ENCODE measurements at regions not wholly inside any gene's neighbourhood (a gene's known extent, or its start where the extent isn't known, plus 50 kb on each side); places are given as distances from the start of the nearest gene placed in this dataset.

DNA sequence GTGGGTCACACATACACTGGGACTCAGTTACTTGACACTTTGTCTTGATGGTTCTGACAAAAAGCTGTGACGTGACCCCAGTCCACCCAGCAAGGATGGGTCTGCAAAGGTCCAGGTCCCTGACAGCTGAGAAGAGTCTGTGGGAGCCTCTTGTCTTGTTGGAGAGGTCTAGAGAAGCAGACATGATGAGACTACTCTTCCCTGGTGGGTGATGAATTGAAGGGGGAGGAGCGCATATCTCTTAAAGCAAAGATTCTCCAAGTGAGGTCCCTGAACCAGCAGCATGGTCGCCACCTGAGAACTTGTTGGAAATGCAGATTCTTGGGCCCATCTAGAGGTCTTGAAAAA, 78.5 kb upstream of the MEDAG start:
- Histone ChIP-seq H4K8ac (ENCODE audit: extremely low read depth, insufficient read depth, low read length) (no peak overlapping the region), H3K27me3 (replicated peaks in 1 of 4; ENCODE audit: control insufficient read depth in 3 of 4, extremely low read depth in 1 of 4, insufficient read depth in 3 of 4, low read length in 3 of 4) (peaks cover 0 to 18% (median 12%) of the 10 kb centered on the region in 4 experiments; a peak in 4 of 7 replicates), H2BK12ac (ENCODE audit: low read depth, low read length) (no peak overlapping the region), H3K4ac (replicated peaks; ENCODE audit: insufficient read length, low read depth, low read length) (no peak overlapping the region), H3K4me2 (ENCODE audit: insufficient read depth in 1 of 2, low read depth in 2 of 2, low read length in 2 of 2) (0 out of 4 replicates have a peak overlapping the region, but pooled peaks of 1 of the 2 experiments have one; percentile 17), H3K27ac (ENCODE audit: low read depth, low read length) (no peak overlapping the region), H4K91ac (replicated peaks; ENCODE audit: insufficient read length, low read length) (no peak overlapping the region), H3K9ac (replicated peaks in 1 of 4; ENCODE audit: extremely low read depth in 1 of 4, low read depth in 3 of 4, low read length in 3 of 4) (no peak overlapping the region), H4K20me1 (replicated peaks in 1 of 2; ENCODE audit: control insufficient read depth in 1 of 2, insufficient read depth in 2 of 2, low read length in 2 of 2) (no peaks in the 10 kb centered on the region), H2AK5ac (ENCODE audit: low read depth, low read length) (no peak overlapping the region), H3K9me3 (ENCODE audit: insufficient read depth in 2 of 2, low read depth in 1 of 2, low read length in 1 of 2) (no peaks in the 10 kb centered on the region), H3K18ac (ENCODE audit: extremely low read depth, low read length) (no peak overlapping the region), H3K23me2 (ENCODE audit: low read depth, low read length) (no peaks in the 10 kb centered on the region), H2BK20ac (ENCODE audit: low read length) (no peak overlapping the region), H2AFZ (ENCODE audit: low read length) (no peak overlapping the region), H3K56ac (replicated peaks; ENCODE audit: insufficient read length, low read depth, low read length) (no peak overlapping the region), H3K4me3 (ENCODE audit: extremely low read depth in 1 of 4, insufficient read depth in 2 of 4, low read depth in 3 of 4, low read length in 4 of 4) (no peak overlapping the region), H3K14ac (ENCODE audit: insufficient read length) (no peak overlapping the region), H4K5ac (ENCODE audit: insufficient read length, low read depth, low read length) (no peak overlapping the region), H3K79me2 (ENCODE audit: control insufficient read depth in 1 of 2, insufficient read depth in 2 of 2, low read length in 2 of 2) (no peaks in the 10 kb centered on the region), H3K23ac (ENCODE audit: insufficient read length) (no peak overlapping the region), H3K36me3 (ENCODE audit: control insufficient read depth in 2 of 4, insufficient read depth in 4 of 4, low read length in 3 of 4) (no peaks in the 10 kb centered on the region), H2BK5ac (ENCODE audit: low read depth, low read length) (no peak overlapping the region), H3K79me1 (ENCODE audit: low read depth, low read length) (no peaks in the 10 kb centered on the region), H3K4me1 (replicated peaks in 1 of 4; ENCODE audit: control insufficient read depth in 3 of 4, insufficient read depth in 4 of 4, low read length in 3 of 4) (peaks cover 0 to 4% (median 2%) of the 10 kb centered on the region in 4 experiments; a peak in 1 of 7 replicates), H2BK120ac (replicated peaks; ENCODE audit: low read depth, low read length) (no peak overlapping the region), H2BK15ac (ENCODE audit: low read length) (no peak overlapping the region)
- 77% methylated on average over 3 of the region's 3 CpGs; no CpG with 5 or more reads in 1 of the 2 experiments for WGBS, 2 experiments (ENCODE audit: extremely low coverage in 1 of 2, insufficient coverage in 1 of 2, insufficient read length in 1 of 2, insufficient replicate concordance in 2 of 2, low coverage in 1 of 2, low lambda C conversion rate in 2 of 2, missing lambda C conversion rate in 1 of 2)
- ChIA-PET CTCF (ENCODE audit: partially characterized antibody) (no interaction called here), POLR2A (ENCODE audit: partially characterized antibody) (no interaction called here)
- no peak for DNase-seq (ENCODE audit: low read depth in 1 of 2, low spot score in 2 of 2)
- FAIRE-seq = no peak
- TF ChIP-seq, protein P1, sequence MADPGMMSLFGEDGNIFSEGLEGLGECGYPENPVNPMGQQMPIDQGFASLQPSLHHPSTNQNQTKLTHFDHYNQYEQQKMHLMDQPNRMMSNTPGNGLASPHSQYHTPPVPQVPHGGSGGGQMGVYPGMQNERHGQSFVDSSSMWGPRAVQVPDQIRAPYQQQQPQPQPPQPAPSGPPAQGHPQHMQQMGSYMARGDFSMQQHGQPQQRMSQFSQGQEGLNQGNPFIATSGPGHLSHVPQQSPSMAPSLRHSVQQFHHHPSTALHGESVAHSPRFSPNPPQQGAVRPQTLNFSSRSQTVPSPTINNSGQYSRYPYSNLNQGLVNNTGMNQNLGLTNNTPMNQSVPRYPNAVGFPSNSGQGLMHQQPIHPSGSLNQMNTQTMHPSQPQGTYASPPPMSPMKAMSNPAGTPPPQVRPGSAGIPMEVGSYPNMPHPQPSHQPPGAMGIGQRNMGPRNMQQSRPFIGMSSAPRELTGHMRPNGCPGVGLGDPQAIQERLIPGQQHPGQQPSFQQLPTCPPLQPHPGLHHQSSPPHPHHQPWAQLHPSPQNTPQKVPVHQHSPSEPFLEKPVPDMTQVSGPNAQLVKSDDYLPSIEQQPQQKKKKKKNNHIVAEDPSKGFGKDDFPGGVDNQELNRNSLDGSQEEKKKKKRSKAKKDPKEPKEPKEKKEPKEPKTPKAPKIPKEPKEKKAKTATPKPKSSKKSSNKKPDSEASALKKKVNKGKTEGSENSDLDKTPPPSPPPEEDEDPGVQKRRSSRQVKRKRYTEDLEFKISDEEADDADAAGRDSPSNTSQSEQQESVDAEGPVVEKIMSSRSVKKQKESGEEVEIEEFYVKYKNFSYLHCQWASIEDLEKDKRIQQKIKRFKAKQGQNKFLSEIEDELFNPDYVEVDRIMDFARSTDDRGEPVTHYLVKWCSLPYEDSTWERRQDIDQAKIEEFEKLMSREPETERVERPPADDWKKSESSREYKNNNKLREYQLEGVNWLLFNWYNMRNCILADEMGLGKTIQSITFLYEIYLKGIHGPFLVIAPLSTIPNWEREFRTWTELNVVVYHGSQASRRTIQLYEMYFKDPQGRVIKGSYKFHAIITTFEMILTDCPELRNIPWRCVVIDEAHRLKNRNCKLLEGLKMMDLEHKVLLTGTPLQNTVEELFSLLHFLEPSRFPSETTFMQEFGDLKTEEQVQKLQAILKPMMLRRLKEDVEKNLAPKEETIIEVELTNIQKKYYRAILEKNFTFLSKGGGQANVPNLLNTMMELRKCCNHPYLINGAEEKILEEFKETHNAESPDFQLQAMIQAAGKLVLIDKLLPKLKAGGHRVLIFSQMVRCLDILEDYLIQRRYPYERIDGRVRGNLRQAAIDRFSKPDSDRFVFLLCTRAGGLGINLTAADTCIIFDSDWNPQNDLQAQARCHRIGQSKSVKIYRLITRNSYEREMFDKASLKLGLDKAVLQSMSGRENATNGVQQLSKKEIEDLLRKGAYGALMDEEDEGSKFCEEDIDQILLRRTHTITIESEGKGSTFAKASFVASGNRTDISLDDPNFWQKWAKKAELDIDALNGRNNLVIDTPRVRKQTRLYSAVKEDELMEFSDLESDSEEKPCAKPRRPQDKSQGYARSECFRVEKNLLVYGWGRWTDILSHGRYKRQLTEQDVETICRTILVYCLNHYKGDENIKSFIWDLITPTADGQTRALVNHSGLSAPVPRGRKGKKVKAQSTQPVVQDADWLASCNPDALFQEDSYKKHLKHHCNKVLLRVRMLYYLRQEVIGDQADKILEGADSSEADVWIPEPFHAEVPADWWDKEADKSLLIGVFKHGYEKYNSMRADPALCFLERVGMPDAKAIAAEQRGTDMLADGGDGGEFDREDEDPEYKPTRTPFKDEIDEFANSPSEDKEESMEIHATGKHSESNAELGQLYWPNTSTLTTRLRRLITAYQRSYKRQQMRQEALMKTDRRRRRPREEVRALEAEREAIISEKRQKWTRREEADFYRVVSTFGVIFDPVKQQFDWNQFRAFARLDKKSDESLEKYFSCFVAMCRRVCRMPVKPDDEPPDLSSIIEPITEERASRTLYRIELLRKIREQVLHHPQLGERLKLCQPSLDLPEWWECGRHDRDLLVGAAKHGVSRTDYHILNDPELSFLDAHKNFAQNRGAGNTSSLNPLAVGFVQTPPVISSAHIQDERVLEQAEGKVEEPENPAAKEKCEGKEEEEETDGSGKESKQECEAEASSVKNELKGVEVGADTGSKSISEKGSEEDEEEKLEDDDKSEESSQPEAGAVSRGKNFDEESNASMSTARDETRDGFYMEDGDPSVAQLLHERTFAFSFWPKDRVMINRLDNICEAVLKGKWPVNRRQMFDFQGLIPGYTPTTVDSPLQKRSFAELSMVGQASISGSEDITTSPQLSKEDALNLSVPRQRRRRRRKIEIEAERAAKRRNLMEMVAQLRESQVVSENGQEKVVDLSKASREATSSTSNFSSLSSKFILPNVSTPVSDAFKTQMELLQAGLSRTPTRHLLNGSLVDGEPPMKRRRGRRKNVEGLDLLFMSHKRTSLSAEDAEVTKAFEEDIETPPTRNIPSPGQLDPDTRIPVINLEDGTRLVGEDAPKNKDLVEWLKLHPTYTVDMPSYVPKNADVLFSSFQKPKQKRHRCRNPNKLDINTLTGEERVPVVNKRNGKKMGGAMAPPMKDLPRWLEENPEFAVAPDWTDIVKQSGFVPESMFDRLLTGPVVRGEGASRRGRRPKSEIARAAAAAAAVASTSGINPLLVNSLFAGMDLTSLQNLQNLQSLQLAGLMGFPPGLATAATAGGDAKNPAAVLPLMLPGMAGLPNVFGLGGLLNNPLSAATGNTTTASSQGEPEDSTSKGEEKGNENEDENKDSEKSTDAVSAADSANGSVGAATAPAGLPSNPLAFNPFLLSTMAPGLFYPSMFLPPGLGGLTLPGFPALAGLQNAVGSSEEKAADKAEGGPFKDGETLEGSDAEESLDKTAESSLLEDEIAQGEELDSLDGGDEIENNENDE (IDR thresholded peaks at IDR 0.05; ENCODE audit: insufficient replicate concordance, low read length) = no peak

All from H1 (cell line).